ENCODE measurements at regions not wholly inside any gene's neighbourhood (a gene's known extent, or its start where the extent isn't known, plus 50 kb on each side); places are given as distances from the start of the nearest gene placed in this dataset.

DNA sequence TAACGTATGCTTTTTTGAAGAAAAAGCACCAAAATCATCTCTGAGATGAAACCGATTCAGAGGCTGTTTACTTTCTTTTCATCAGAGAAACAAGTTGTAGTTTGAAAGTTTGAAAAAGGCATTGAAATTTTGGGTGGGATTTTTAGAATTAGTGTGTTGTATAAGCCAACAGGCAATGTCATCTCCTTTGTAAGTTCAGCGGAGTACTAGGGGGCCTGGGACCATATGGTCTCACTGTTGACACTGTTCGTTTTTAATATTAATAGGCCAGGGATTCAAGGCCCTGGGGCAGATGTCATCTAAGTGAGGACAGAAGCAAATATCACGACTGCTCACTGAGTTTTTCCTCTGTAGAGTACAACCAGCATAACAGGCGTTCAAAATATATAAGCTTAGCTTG, 256.2 kb upstream of the RARB start:
- Histone ChIP-seq H3K9ac (ENCODE audit: insufficient read depth, low read length, poor library complexity, severe bottlenecking) (no peak overlapping the region), H4K20me1 (ENCODE audit: insufficient read depth, low read length) (no peaks in the 10 kb centered on the region), H3K27me3 (ENCODE audit: control insufficient read depth in 2 of 2, insufficient read depth in 2 of 2, low read length in 2 of 2) (no peaks in the 10 kb centered on the region), H3K4me1 (ENCODE audit: control insufficient read depth in 1 of 2, insufficient read depth in 2 of 2, low read length in 2 of 2) (no peaks in the 10 kb centered on the region), H3K4me3 (replicated peaks in 1 of 3; ENCODE audit: low read depth in 2 of 3, low read length in 3 of 3) (no peak overlapping the region), H3K79me2 (ENCODE audit: insufficient read depth, low read length) (no peaks in the 10 kb centered on the region), H3K4me2 (replicated peaks; ENCODE audit: extremely low read depth, low read length, poor library complexity, severe bottlenecking) (no peak overlapping the region), H3K27ac (ENCODE audit: low read depth in 1 of 2, low read length in 2 of 2) (no peak overlapping the region), H3K9me3 (replicated peaks in 1 of 2; ENCODE audit: control insufficient read depth in 1 of 2, insufficient read depth in 1 of 2, low read length in 2 of 2) (peaks cover 4 to 15% of the 10 kb centered on the region in 2 donors), H3K36me3 (replicated peaks in 1 of 2; ENCODE audit: control insufficient read depth in 1 of 2, insufficient read depth in 2 of 2, low read length in 2 of 2) (no peaks in the 10 kb centered on the region), H2AFZ (ENCODE audit: insufficient read depth, low read depth, low read length, poor library complexity, severe bottlenecking) (no peak overlapping the region)
- Mint-ChIP-seq H3K27me3 (ENCODE audit: low read depth in 3 of 3) (no peaks in the 10 kb centered on the region), H3K36me3 (no peaks in the 10 kb centered on the region), H3K9me3 (peaks cover 0 to 18% (median 2%) of the 10 kb centered on the region in 7 donors), H3K4me1 (no peaks in the 10 kb centered on the region), H3K27ac (no peak overlapping the region), H3K4me3 (no peak overlapping the region)
- intact Hi-C loops (cut with micrococcal nuclease): no loop called here
- WGBS (ENCODE audit: insufficient coverage): 86% methylated on average over 4 of the region's 6 CpGs
- no peak for DNase-seq
- TF ChIP-seq, protein P1, sequence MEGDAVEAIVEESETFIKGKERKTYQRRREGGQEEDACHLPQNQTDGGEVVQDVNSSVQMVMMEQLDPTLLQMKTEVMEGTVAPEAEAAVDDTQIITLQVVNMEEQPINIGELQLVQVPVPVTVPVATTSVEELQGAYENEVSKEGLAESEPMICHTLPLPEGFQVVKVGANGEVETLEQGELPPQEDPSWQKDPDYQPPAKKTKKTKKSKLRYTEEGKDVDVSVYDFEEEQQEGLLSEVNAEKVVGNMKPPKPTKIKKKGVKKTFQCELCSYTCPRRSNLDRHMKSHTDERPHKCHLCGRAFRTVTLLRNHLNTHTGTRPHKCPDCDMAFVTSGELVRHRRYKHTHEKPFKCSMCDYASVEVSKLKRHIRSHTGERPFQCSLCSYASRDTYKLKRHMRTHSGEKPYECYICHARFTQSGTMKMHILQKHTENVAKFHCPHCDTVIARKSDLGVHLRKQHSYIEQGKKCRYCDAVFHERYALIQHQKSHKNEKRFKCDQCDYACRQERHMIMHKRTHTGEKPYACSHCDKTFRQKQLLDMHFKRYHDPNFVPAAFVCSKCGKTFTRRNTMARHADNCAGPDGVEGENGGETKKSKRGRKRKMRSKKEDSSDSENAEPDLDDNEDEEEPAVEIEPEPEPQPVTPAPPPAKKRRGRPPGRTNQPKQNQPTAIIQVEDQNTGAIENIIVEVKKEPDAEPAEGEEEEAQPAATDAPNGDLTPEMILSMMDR (IDR thresholded peaks at IDR 0.05): no peak

DNA sequence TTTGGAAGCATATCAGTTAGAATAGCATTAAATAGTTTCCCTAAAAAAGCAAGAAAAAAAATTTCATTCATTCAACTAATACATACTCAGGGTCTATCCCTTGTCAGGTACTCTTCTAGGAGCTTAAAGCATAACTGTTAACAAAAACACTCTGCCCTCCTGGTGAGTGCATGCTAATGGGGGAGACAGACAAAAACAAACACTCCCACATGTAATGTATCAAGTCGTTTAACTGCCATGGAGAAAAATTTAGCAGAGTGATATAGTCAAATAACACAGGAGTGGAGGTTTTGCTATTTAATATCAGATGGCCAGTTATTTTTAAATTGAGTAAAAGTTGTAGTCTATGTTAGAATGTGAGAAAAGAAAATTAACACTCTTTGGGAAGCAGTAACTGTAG, 254.5 kb upstream of the RARB start:
- DNase-seq: no peak
- Mint-ChIP-seq H3K27me3 (ENCODE audit: low read depth in 3 of 3) (no peaks in the 10 kb centered on the region), H3K27ac (no peak overlapping the region), H3K36me3 (no peaks in the 10 kb centered on the region), H3K4me3 (no peak overlapping the region), H3K9me3 (peaks cover 0 to 18% (median 0%) of the 10 kb centered on the region in 7 donors), H3K4me1 (no peaks in the 10 kb centered on the region)
- Histone ChIP-seq H4K20me1 (ENCODE audit: insufficient read depth, low read length) (no peaks in the 10 kb centered on the region), H3K79me2 (ENCODE audit: insufficient read depth, low read length) (no peaks in the 10 kb centered on the region), H3K9me3 (replicated peaks in 1 of 2; ENCODE audit: control insufficient read depth in 1 of 2, insufficient read depth in 1 of 2, low read length in 2 of 2) (peaks cover 4 to 12% of the 10 kb centered on the region in 2 donors), H3K4me1 (ENCODE audit: control insufficient read depth in 1 of 2, insufficient read depth in 2 of 2, low read length in 2 of 2) (no peaks in the 10 kb centered on the region), H3K27me3 (ENCODE audit: control insufficient read depth in 2 of 2, insufficient read depth in 2 of 2, low read length in 2 of 2) (no peaks in the 10 kb centered on the region), H3K27ac (ENCODE audit: low read depth in 1 of 2, low read length in 2 of 2) (no peak overlapping the region), H3K4me2 (replicated peaks; ENCODE audit: extremely low read depth, low read length, poor library complexity, severe bottlenecking) (no peak overlapping the region), H3K4me3 (replicated peaks in 1 of 3; ENCODE audit: low read depth in 2 of 3, low read length in 3 of 3) (no peak overlapping the region), H3K9ac (ENCODE audit: insufficient read depth, low read length, poor library complexity, severe bottlenecking) (no peak overlapping the region), H2AFZ (ENCODE audit: insufficient read depth, low read depth, low read length, poor library complexity, severe bottlenecking) (no peak overlapping the region), H3K36me3 (replicated peaks in 1 of 2; ENCODE audit: control insufficient read depth in 1 of 2, insufficient read depth in 2 of 2, low read length in 2 of 2) (no peaks in the 10 kb centered on the region)
- intact Hi-C loops (cut with micrococcal nuclease): no loop called here
- no CpG with 5 or more reads among the region's 1 CpG for WGBS (ENCODE audit: insufficient coverage)
- TF ChIP-seq, protein P1 (IDR thresholded peaks at IDR 0.05): no peak

Data from CD14-positive monocyte (primary cell).